NCI-H524 (cell line): ENCODE measurements at regions not wholly inside any gene's neighbourhood (a gene's known extent, or its start where the extent isn't known, plus 50 kb on each side); places are given as distances from the start of the nearest gene placed in this dataset.

ENCODE experiments used
- DNase-seq, 2 experiments: peaks; one replicate each; lab custom pipeline; 2025; lab: John Stamatoyannopoulos, UW

- DNase-seq, result no peak
Measured at GRCh38 chr5:87949676-87950631, 318.7 kb downstream of the TMEM161B start.

- no peak for DNase-seq
Measured at GRCh38 chr5:87948486-87948885, 320.2 kb downstream of the TMEM161B start.

GRCh38 chr5:87946271-87946670 lies 322.4 kb downstream of the TMEM161B start:
- peak in 1 of 2 experiments; percentile 11 for DNase-seq

- DNase-seq, result no peak
Measured at GRCh38 chr5:87945286-87945650, 323.4 kb downstream of the TMEM161B start.

GRCh38 chr5:87944553-87945285 lies 323.9 kb downstream of the TMEM161B start:
- DNase-seq, result peak; percentile 61 to 78

- no peak for DNase-seq
Measured at GRCh38 chr5:87940775-87941174, 327.9 kb downstream of the TMEM161B start.

- no peak for DNase-seq
Measured at GRCh38 chr5:87936667-87937066, 332.0 kb downstream of the TMEM161B start.

- no peak for DNase-seq
Measured at GRCh38 chr5:87924436-87924835, 344.2 kb downstream of the TMEM161B start.

GRCh38 chr5:87916320-87916719 lies 352.3 kb downstream of the TMEM161B start:
- no peak for DNase-seq

- DNase-seq, result no peak
Measured at GRCh38 chr5:87912419-87912818, 356.2 kb downstream of the TMEM161B start.

GRCh38 chr5:87909382-87909781 lies 359.3 kb downstream of the TMEM161B start:
- DNase-seq, result no peak

- no peak for DNase-seq
Measured at GRCh38 chr5:87906962-87907361, 361.7 kb downstream of the TMEM161B start.

GRCh38 chr5:87900419-87900818 lies 368.2 kb downstream of the TMEM161B start:
- no peak for DNase-seq

GRCh38 chr5:87899721-87900131 lies 368.9 kb downstream of the TMEM161B start:
- no peak for DNase-seq

- no peak for DNase-seq
Measured at GRCh38 chr5:87899208-87899661, 369.4 kb downstream of the TMEM161B start.

GRCh38 chr5:87898574-87898973 lies 370.1 kb downstream of the TMEM161B start:
- no peak for DNase-seq

GRCh38 chr5:87888139-87888538 lies 380.5 kb downstream of the TMEM161B start:
- no peak for DNase-seq

- DNase-seq, result no peak
Measured at GRCh38 chr5:87887247-87887646, 381.4 kb downstream of the TMEM161B start.

GRCh38 chr5:87886164-87886563 lies 382.5 kb downstream of the TMEM161B start:
- DNase-seq, result no peak

GRCh38 chr5:87885758-87886157 lies 382.9 kb downstream of the TMEM161B start:
- DNase-seq, result peak in 1 of 2 experiments; percentile 44

- peak in 1 of 2 experiments; percentile 17 for DNase-seq
Measured at GRCh38 chr5:87877495-87877894, 391.1 kb downstream of the TMEM161B start.

GRCh38 chr5:87877023-87877422 lies 391.6 kb downstream of the TMEM161B start:
- DNase-seq, result no peak

- DNase-seq, result no peak
Measured at GRCh38 chr5:87876616-87877015, 392.0 kb downstream of the TMEM161B start.
